ENCODE measurements at regions not wholly inside any gene's neighbourhood (a gene's known extent, or its start where the extent isn't known, plus 50 kb on each side); places are given as distances from the start of the nearest gene placed in this dataset.

DNA sequence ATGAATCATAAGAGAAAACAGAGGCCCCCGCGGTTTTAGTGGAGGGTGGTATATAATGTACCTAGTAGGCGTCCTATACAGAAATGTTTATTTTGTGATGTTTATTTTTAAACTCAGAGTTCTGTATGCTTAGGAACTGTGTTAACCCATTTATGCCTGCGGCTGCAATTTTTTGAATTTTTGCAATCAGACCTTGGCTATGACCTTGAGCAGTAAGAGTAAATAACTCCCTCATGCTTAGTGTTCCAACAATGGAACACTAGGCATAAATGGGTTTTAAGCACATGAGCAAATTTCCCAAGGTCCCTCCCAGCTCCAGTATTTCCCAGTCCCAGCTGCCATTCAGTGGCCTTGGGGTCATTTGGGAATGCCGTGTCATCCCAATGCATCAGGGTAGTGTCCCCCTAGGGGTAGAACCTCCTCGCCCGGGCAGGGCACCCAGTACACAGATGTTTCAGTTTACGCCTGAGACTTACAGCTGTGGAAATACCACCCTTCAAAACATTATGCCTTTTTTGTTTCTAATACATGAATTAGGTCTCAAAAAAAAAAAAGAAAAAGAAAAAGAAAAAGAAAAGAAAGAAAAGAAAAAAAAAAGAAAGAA, 605.8 kb upstream of the CDH11 start:
- H3K4me1 ChIP-seq (ENCODE audit: control insufficient read depth, insufficient read depth, low read length, unreplicated experiment) = peaks cover 4% of the 10 kb centered on the region
- H3K79me2 ChIP-seq (ENCODE audit: control insufficient read depth, insufficient read depth, low read length, unreplicated experiment) = no peaks in the 10 kb centered on the region
- no peak overlapping the region for H3K4me3 ChIP-seq (ENCODE audit: low read depth, low read length)
- H3K27me3 ChIP-seq (ENCODE audit: insufficient read depth, low read length) = 0 out of 2 replicates have a peak, but pooled peaks cover 6% of the 10 kb centered on the region
- no peak overlapping the region for H2AFZ ChIP-seq (ENCODE audit: low read length, unreplicated experiment)
- no peaks in the 10 kb centered on the region for H3K36me3 ChIP-seq (ENCODE audit: insufficient read depth, low read length)
- H3K27ac ChIP-seq (ENCODE audit: low read depth, low read length) = no peak overlapping the region

DNA sequence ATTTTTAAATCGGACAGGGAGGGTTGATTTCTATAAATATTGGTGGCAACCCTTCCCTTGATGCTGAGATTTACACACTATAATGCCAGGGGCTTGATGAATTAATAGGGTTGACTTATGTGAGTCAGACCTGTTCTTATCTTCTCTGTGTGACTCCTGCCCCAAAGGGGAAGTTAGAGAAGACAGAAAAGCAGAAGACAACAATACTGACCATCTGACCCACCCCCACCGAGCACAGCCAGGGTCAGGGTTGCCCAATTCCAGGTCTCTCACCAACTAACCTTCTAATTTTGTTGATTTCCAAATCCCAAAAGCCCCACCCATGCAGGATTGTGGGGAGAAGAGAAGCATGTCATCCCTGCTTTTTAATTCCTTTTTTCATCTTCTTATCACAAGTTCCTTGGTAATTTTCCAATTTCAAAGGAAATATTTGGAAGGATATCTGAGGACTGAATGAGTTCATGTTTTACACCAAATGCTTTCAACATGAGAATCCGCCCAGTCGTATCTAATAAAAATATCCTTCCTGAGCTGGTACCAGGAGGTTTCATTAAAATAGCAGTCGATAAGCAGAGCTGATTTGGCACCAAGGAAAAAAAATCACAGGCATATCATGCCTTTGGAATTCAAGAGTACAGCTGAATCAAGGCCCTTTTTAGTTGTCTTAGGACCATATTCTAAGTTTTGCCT, 603.4 kb upstream of the CDH11 start:
- Histone ChIP-seq H3K27me3 (ENCODE audit: insufficient read depth, low read length) (no peaks in the 10 kb centered on the region), H3K79me2 (ENCODE audit: control insufficient read depth, insufficient read depth, low read length, unreplicated experiment) (no peaks in the 10 kb centered on the region), H3K4me1 (ENCODE audit: control insufficient read depth, insufficient read depth, low read length, unreplicated experiment) (peaks cover 4% of the 10 kb centered on the region), H3K36me3 (ENCODE audit: insufficient read depth, low read length) (no peaks in the 10 kb centered on the region), H2AFZ (ENCODE audit: low read length, unreplicated experiment) (no peak overlapping the region), H3K4me3 (ENCODE audit: low read depth, low read length) (0 out of 2 replicates have a peak overlapping the region, but pooled peaks have one; percentile 21), H3K27ac (ENCODE audit: low read depth, low read length) (no peak overlapping the region)

DNA sequence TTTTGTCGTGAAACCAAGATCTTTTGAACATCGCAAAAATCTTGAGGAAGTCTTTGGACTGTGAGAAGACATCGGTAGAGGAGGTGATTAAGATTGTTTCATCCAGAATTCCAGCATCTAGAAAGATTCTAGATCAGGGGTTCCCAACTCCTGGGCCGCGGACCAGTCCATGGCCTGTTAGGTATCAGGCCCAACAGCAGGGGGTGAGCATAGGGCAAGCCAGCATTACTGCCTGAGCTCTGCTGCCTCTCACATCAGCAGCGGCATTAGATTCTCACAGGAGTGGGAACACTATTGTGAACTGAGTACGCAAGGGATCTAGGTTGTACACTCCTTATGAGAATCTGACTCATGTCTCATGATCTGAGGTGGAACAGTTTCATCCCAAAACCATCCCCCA, 600.6 kb upstream of the CDH11 start:
- H3K27me3 ChIP-seq (ENCODE audit: insufficient read depth, low read length) = peaks cover 8% of the 10 kb centered on the region; the same call in 1 of the 2 replicates
- H3K4me1 ChIP-seq (ENCODE audit: control insufficient read depth, insufficient read depth, low read length, unreplicated experiment) = peaks cover 4% of the 10 kb centered on the region
- H2AFZ ChIP-seq (ENCODE audit: low read length, unreplicated experiment) = no peak overlapping the region
- H3K4me3 ChIP-seq (ENCODE audit: low read depth, low read length) = no peak overlapping the region
- no peaks in the 10 kb centered on the region for H3K36me3 ChIP-seq (ENCODE audit: insufficient read depth, low read length)
- no peak overlapping the region for H3K27ac ChIP-seq (ENCODE audit: low read depth, low read length)
- H3K79me2 ChIP-seq (ENCODE audit: control insufficient read depth, insufficient read depth, low read length, unreplicated experiment) = no peaks in the 10 kb centered on the region

DNA sequence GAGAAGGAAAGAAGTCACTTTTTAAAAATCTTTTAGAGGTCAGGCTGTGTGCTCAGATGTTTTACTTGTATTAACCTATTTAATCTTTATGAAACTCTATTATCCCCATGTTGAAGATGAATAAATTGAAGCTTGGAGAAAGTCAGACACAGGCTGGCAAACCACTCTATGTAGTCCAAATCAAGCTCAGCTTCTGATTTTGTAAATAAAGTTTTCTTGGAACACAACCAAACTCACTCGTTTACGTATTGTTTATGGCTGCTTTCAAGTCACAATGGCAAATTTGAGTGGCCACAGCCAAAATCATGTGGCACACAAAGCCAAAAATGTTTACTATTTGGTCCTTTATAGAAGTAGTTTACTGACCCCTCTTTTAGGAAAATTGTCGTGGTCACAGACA, 596.0 kb upstream of the CDH11 start:
- Histone ChIP-seq H3K27me3 (ENCODE audit: insufficient read depth, low read length) (peaks cover 30% of the 10 kb centered on the region), H3K79me2 (ENCODE audit: control insufficient read depth, insufficient read depth, low read length, unreplicated experiment) (no peaks in the 10 kb centered on the region), H3K4me3 (ENCODE audit: low read depth, low read length) (no peak overlapping the region), H2AFZ (ENCODE audit: low read length, unreplicated experiment) (no peak overlapping the region), H3K4me1 (ENCODE audit: control insufficient read depth, insufficient read depth, low read length, unreplicated experiment) (no peaks in the 10 kb centered on the region), H3K36me3 (ENCODE audit: insufficient read depth, low read length) (no peaks in the 10 kb centered on the region), H3K27ac (ENCODE audit: low read depth, low read length) (no peak overlapping the region)

GRCh38 chr16:65716737-65717700, 595.2 kb upstream of the CDH11 start:
- peaks cover 30% of the 10 kb centered on the region for H3K27me3 ChIP-seq (ENCODE audit: insufficient read depth, low read length)
- no peak overlapping the region for H3K4me3 ChIP-seq (ENCODE audit: low read depth, low read length)
- H3K4me1 ChIP-seq (ENCODE audit: control insufficient read depth, insufficient read depth, low read length, unreplicated experiment) = no peaks in the 10 kb centered on the region
- H3K27ac ChIP-seq (ENCODE audit: low read depth, low read length) = no peak overlapping the region
- H2AFZ ChIP-seq (ENCODE audit: low read length, unreplicated experiment) = no peak overlapping the region
- H3K36me3 ChIP-seq (ENCODE audit: insufficient read depth, low read length) = no peaks in the 10 kb centered on the region
- H3K79me2 ChIP-seq (ENCODE audit: control insufficient read depth, insufficient read depth, low read length, unreplicated experiment) = no peaks in the 10 kb centered on the region

DNA sequence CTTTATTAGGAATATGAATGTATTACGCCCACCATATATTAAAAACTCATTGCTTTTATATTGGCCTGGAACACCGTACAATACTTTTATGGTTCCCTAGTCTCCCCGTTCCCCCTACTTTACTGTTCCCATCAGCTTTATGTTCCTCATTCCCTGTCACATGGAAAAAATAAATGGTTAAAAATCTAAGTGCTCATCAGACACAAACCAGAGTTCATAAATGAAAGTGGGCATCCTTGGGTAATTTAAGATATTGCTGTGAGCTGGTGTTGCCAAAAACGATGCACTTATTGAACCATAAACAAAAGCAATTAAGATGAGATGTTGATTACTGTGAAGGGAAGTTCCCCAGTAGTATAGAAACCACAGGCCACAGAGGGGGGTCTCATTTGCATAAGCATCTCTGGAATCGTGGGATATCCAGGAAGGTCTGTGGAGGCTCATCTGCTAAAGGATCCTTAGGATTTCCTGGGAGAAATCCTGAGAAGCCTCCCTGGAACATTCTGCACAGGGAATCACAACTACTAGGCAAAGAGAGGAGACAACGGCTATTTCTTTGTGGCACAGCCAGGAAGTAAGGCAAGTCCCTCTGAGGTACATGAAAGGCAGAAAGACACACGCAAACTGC, 591.4 kb upstream of the CDH11 start:
- Histone ChIP-seq H3K4me1 (ENCODE audit: control insufficient read depth, insufficient read depth, low read length, unreplicated experiment) (no peaks in the 10 kb centered on the region), H3K27ac (ENCODE audit: low read depth, low read length) (no peak overlapping the region), H3K27me3 (ENCODE audit: insufficient read depth, low read length) (peaks cover 28% of the 10 kb centered on the region), H3K79me2 (ENCODE audit: control insufficient read depth, insufficient read depth, low read length, unreplicated experiment) (no peaks in the 10 kb centered on the region), H3K4me3 (ENCODE audit: low read depth, low read length) (no peak overlapping the region), H3K36me3 (ENCODE audit: insufficient read depth, low read length) (no peaks in the 10 kb centered on the region), H2AFZ (ENCODE audit: low read length, unreplicated experiment) (no peak overlapping the region)

DNA sequence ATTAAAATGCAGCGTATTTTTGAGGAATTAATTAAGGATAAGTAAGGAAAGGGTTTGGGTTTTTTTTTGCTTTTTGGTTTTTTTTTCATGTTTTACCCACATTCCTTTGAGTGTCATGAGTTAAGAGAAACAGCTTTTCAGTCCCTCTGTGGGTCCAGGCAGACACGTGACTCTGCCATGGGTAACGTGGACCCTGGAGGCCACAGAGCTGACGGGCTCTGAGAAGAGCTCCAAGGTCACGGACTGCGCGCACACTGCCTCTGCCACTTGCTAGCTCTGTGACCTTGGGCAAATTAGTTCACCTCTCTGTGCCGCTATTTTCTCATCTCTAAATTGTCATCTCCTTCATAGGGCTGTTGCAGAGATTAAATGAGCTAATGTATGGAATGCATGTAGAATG, 588.2 kb upstream of the CDH11 start:
- no peaks in the 10 kb centered on the region for H3K36me3 ChIP-seq (ENCODE audit: insufficient read depth, low read length)
- H3K27me3 ChIP-seq (ENCODE audit: insufficient read depth, low read length) = peaks cover 2% of the 10 kb centered on the region; the same call in 1 of the 2 replicates
- no peaks in the 10 kb centered on the region for H3K79me2 ChIP-seq (ENCODE audit: control insufficient read depth, insufficient read depth, low read length, unreplicated experiment)
- no peak overlapping the region for H3K4me3 ChIP-seq (ENCODE audit: low read depth, low read length)
- no peak overlapping the region for H3K27ac ChIP-seq (ENCODE audit: low read depth, low read length)
- H3K4me1 ChIP-seq (ENCODE audit: control insufficient read depth, insufficient read depth, low read length, unreplicated experiment) = no peaks in the 10 kb centered on the region
- H2AFZ ChIP-seq (ENCODE audit: low read length, unreplicated experiment) = no peak overlapping the region

DNA sequence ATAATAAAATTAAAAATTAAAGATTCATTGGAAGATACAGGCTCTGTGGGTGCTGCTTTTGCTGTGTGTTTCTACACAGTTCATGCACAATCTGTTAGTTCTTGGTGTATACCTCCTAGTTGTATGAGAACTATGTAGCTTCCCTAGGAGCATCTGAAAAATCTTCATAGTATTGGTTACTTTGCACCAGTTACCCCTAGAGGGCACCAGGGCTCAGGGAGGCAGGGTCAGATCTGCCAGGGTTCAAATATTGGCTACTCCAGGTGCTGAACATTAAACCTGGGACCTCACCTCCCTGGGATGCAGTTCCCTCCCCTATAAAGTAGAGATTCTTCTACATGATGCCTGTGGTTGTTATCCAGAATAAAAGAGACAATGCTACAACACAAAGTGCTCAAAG, 583.0 kb upstream of the CDH11 start:
- H3K79me2 ChIP-seq (ENCODE audit: control insufficient read depth, insufficient read depth, low read length, unreplicated experiment) = no peaks in the 10 kb centered on the region
- no peaks in the 10 kb centered on the region for H3K27me3 ChIP-seq (ENCODE audit: insufficient read depth, low read length)
- H3K27ac ChIP-seq (ENCODE audit: low read depth, low read length) = no peak overlapping the region
- H3K36me3 ChIP-seq (ENCODE audit: insufficient read depth, low read length) = no peaks in the 10 kb centered on the region
- H3K4me1 ChIP-seq (ENCODE audit: control insufficient read depth, insufficient read depth, low read length, unreplicated experiment) = no peaks in the 10 kb centered on the region
- no peak overlapping the region for H3K4me3 ChIP-seq (ENCODE audit: low read depth, low read length)
- no peak overlapping the region for H2AFZ ChIP-seq (ENCODE audit: low read length, unreplicated experiment)

DNA sequence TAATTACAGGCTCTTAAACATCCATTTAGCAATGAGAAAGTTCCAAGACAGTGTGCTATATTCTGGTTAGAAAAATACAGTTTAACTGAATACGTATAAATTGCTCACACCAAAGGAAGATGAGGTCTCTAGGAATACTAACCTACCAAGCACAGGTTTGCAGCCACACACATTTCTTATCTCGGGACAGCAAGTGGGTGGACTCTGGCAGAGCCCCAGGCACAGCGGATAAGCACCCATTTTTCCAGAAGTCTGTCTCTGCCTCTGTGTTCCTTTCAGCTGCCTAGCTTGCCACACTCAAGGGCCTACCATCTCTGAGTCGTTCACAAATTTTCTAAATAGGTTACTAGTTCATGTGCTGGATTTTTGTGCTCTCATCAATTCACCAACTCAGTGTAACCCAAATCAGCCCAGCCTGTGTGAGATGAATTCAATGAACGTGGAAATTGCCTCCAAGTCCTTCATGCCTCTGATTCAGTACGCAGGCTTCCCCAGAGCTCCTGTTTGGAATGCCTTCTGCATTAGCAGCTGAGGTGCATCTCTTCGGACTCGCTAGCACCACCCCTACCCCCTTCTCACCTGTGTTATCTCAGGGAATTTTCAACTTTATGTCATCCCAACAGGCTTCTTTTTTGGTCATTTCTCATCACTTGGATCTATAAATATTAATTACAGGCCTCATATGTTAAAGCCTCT, 581.0 kb upstream of the CDH11 start:
- no peak overlapping the region for H3K4me3 ChIP-seq (ENCODE audit: low read depth, low read length)
- no peaks in the 10 kb centered on the region for H3K79me2 ChIP-seq (ENCODE audit: control insufficient read depth, insufficient read depth, low read length, unreplicated experiment)
- H3K27ac ChIP-seq (ENCODE audit: low read depth, low read length) = no peak overlapping the region
- no peaks in the 10 kb centered on the region for H3K27me3 ChIP-seq (ENCODE audit: insufficient read depth, low read length)
- H3K4me1 ChIP-seq (ENCODE audit: control insufficient read depth, insufficient read depth, low read length, unreplicated experiment) = no peaks in the 10 kb centered on the region
- no peaks in the 10 kb centered on the region for H3K36me3 ChIP-seq (ENCODE audit: insufficient read depth, low read length)
- no peak overlapping the region for H2AFZ ChIP-seq (ENCODE audit: low read length, unreplicated experiment)

- H3K4me1 ChIP-seq (ENCODE audit: control insufficient read depth, insufficient read depth, low read length, unreplicated experiment) = no peaks in the 10 kb centered on the region
- no peaks in the 10 kb centered on the region for H3K27me3 ChIP-seq (ENCODE audit: insufficient read depth, low read length)
- no peak overlapping the region for H3K27ac ChIP-seq (ENCODE audit: low read depth, low read length)
- H3K36me3 ChIP-seq (ENCODE audit: insufficient read depth, low read length) = no peaks in the 10 kb centered on the region
- no peaks in the 10 kb centered on the region for H3K79me2 ChIP-seq (ENCODE audit: control insufficient read depth, insufficient read depth, low read length, unreplicated experiment)
- H2AFZ ChIP-seq (ENCODE audit: low read length, unreplicated experiment) = no peak overlapping the region
- no peak overlapping the region for H3K4me3 ChIP-seq (ENCODE audit: low read depth, low read length)
These were observed 578.7 kb upstream of the CDH11 start for GRCh38 chr16:65700596-65700995.
